ENCODE measurements at regions not wholly inside any gene's neighbourhood (a gene's known extent, or its start where the extent isn't known, plus 50 kb on each side); places are given as distances from the start of the nearest gene placed in this dataset.

DNA sequence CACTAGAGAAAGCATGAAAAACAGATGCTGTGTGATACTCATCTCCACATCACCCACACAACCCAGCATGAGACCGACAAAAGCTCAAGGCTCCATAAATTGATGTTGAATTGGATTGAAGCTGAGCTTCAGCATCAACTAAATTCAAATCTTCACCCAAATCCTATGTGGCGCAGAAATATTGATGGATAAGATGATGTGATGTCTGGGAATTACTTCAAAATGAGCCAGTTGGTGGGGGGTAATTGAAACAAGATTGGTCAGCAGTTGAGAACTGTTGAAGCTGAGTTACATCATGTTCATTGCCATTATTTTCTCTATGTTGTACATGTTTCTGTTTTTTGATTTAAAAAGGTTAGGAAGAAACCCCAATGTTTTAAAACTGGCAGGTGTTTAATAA lies 166.5 kb upstream of the STS start:
- no peak for TF ChIP-seq POLR2A (IDR thresholded peaks at IDR 0.05)
- TF ChIP-seq, protein P1, sequence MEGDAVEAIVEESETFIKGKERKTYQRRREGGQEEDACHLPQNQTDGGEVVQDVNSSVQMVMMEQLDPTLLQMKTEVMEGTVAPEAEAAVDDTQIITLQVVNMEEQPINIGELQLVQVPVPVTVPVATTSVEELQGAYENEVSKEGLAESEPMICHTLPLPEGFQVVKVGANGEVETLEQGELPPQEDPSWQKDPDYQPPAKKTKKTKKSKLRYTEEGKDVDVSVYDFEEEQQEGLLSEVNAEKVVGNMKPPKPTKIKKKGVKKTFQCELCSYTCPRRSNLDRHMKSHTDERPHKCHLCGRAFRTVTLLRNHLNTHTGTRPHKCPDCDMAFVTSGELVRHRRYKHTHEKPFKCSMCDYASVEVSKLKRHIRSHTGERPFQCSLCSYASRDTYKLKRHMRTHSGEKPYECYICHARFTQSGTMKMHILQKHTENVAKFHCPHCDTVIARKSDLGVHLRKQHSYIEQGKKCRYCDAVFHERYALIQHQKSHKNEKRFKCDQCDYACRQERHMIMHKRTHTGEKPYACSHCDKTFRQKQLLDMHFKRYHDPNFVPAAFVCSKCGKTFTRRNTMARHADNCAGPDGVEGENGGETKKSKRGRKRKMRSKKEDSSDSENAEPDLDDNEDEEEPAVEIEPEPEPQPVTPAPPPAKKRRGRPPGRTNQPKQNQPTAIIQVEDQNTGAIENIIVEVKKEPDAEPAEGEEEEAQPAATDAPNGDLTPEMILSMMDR (IDR thresholded peaks at IDR 0.05): no peak

All from body of pancreas (tissue), 4 donors.